Fibroblast of the conjunctiva (primary cell): ENCODE measurements at regions not wholly inside any gene's neighbourhood (a gene's known extent, or its start where the extent isn't known, plus 50 kb on each side); places are given as distances from the start of the nearest gene placed in this dataset.
A peak's percentile ranks its signal among the peaks of the same experiment; 100 is the strongest.

Experiments used
- DNase-seq: peaks from one replicate; pipeline ENCODE4 v3.0.0-alpha.2; 2010; ENCODE audit warnings: low read depth

- DNase-seq = peak; percentile 37
These were observed 487.5 kb downstream of the EPM2A start for GRCh38 chr6:145247692-145248419.

DNA sequence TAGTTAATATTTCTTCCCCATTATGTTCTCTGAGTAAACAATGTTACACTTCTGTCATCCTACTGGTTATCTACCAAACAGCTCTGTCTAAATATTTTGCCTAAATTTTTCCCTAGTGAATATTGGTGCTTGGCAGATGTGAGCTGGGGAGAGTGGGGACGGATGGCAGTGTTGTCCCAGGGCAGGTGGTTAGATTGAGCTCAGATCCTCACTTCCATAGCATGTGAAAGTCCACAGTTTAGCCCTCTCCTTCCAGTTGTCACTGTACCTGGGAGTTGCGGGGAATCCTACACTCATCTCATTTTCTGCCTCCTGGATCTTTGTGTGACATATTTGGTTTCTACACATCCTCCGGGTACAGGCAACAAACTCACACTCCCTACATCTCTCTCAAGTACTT, 484.9 kb downstream of the EPM2A start:
- DNase-seq = no peak

- no peak for DNase-seq
These were observed 482.6 kb downstream of the EPM2A start for GRCh38 chr6:145252737-145253136.

- DNase-seq = no peak
These were observed 480.5 kb downstream of the EPM2A start for GRCh38 chr6:145254649-145255401.

- DNase-seq = no peak
These were observed 477.6 kb downstream of the EPM2A start for GRCh38 chr6:145257704-145258103.

DNA sequence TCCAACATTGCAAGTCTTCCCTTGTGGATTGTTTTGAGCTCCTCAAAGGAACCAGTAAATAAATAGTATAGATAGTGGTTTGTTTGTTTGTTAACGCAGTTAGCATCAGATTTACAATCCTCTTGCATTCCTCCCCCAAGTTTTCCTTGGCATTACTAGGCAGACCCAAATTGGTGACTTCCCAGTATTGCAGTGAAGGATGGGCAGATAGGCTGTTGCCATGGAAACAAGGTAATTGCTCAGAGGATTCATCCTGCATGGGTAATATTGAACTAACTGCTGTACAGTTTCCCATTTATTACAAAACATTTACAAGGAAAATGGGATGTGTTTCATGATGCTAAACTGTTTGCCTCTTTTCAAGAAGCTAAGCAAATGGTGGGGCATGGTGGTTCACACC, 477.2 kb downstream of the EPM2A start:
- no peak for DNase-seq

DNA sequence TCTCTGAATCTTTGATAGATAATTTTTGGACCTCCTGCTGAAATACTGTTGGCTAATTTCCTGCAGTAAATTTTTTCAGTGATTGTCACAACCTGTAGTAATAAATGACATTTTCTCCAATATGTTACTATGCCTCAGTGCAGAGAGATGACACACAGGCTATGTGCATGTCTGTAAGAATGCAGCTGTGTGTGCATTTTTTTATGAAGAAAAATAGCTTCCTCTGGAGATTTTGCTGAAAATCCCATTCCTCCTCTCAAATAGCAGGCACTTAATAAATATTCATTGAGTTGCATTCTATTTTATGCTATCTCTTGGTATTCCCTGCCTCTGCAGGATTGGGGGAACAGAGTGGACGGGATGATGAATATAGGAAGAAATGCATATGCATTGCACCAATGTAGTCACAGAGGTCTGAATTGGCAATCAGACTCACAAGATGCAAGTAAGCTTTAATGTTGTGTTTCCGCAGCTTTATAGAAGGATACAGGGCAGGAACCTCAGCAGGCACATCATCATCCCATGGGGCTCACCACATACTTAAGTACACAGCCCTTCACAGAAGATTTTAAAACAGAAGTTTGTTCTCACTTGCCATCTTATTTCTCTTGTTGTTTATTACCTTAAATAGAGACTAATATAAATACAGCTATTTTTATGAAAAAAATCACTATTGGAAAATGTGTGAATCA, 474.7 kb downstream of the EPM2A start:
- no peak for DNase-seq

GRCh38 chr6:145261758-145262157, 473.6 kb downstream of the EPM2A start:
- DNase-seq = no peak

DNA sequence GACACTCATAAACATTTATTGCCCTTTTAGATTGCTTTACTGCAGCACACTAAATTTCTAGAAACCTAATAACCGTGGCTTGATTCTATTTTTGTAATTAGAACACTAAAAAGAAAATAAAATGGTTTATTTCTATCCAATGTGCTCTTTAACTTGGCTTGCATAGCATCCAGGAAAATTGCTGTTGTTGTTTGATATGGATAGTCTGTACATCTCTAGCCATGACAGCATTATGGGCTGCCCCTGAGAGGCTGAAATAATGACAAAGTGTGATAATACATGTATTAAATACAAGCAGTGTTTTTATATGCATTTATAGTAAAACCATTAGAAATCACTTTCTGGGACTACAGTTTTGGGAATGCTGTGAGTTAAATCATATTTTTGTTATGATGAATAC, 472.5 kb downstream of the EPM2A start:
- DNase-seq = no peak

GRCh38 chr6:145263778-145264211, 471.5 kb downstream of the EPM2A start:
- DNase-seq = no peak

GRCh38 chr6:145266432-145267075, 468.8 kb downstream of the EPM2A start:
- DNase-seq = no peak

GRCh38 chr6:145267076-145267867, 468.0 kb downstream of the EPM2A start:
- no peak for DNase-seq

GRCh38 chr6:145270464-145270863, 464.9 kb downstream of the EPM2A start:
- DNase-seq = no peak

DNA sequence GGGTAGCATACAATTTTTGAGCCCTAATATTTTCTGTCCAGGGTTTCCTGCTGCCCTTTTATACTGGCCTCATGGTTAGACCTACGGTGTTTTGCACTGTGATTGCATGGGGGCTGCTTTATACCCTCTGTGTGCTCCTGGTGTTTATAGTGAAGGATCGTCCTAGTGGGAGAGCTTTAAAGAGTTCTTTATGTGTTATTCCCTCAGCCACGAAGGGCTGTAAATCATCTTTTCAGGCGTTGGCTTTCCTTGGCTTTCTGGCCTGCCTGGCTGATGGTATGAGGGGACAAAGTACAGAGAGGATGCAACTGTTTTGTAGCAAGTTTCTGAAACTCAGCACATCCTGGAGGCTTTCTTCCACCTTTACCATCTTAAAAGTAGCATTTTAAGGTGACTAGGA, 464.3 kb downstream of the EPM2A start:
- DNase-seq = no peak

DNA sequence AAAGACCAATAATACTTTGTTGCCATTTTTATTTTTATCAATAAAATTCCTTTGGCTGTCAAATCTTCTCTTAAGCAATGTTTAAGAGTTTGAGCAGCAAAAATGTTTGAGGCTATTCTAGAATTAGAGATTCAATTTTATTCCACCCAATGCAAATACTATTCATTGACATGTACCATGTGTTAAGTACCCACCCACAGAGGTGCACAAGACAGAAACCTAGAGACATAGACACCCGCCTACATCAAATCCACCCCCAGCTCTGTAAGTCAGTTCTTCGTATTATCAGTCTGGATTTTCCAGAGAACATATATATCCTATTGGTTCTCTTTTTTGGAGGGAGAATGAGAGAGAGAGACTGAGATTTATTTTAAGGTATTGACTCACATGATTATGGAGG, 463.7 kb downstream of the EPM2A start:
- no peak for DNase-seq

DNA sequence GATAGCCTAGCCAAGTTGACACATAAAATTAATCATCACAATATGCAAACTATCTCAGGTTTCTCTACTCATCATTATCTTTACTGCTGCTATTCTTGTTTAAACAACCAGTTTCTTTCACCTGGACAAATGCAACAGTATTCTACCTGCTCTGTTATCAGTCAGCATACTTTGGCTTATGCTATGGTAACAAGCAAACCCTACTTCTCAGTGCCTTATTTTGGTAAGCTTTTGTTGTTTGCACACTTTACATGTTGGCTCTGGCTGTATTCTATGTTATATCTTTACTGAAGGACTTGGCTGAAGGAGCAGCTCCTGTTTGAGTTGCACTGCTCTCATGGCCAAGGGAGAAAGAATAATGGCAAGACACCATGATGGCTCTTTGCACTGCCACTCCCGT, 463.1 kb downstream of the EPM2A start:
- no peak for DNase-seq

DNA sequence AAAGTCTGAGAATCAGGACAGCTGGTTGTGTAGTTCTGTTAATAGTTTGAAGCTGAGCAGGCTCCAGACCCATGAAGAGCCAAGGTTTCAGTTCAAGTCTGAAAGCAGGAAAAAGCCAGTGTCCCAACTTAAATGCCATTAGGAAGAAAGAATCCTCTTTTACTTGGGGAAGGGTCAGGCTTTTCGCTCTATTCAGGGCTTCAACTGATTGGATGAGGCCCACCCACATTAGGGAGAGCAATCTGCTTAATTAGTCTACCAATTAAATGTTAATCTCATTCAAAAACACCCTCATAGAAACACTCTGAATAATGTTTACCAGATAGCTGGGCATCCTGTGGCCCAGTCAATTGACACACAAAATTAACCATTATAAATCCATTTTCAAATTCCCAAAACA, 462.2 kb downstream of the EPM2A start:
- no peak for DNase-seq

GRCh38 chr6:145274083-145274482, 461.2 kb downstream of the EPM2A start:
- no peak for DNase-seq

DNA sequence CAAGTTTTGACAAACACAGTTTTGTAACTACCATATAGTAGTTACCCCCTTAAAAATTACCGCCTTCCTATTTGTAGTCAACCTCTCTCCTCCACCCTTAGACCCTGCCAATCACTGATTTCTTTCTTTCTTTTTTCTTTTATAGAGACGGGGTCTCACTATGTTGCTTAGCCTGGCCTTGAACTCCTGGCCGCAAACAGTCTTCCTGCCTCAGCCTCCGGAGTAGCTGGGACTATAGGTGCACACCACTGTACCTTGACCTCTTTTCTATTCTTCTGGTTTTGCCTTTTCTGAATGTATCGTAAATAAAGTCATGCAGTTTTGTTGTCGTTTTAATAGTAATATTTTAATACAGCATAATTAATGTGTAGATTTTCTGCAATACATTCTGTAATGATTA, 460.3 kb downstream of the EPM2A start:
- no peak for DNase-seq

DNA sequence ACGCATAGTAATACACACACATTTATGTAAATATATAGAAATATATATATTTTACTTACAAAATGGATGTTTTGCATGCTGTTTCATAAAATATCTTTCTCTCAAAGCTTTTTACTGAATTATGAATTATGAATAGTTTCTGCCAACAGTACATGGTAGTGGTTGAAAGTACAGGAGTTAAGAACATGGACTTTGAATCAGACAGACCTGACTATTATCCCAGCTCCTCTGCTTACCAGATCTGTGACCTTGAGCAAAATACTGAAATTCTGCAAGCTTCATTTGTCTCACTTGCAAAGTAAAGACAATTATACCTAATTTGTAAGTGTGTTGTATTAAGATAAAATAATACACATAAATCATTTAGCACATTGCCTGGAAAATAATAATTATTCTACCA, 459.5 kb downstream of the EPM2A start:
- DNase-seq = no peak

DNA sequence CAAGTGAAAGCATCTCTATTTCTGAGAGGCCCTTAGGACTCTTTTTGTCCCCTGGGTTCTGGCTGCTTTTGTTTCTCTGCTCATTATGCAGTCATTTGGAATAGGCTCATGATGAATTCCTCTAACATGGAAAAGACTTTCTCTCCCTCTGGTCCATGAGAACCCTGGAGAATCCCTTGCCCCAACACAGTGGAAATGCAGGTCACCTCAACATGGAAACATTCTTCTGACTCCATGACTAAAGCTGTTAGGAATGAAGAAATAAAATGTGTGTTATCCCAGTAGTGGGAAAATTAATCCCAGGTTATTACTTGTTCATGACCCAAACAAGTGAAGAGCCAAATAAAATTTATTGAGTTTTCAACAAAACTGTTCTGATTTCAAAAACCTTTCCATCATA, 458.6 kb downstream of the EPM2A start:
- DNase-seq = no peak
